CD4-positive, alpha-beta T cell (primary cell): ENCODE measurements at regions not wholly inside any gene's neighbourhood (a gene's known extent, or its start where the extent isn't known, plus 50 kb on each side); places are given as distances from the start of the nearest gene placed in this dataset.

Source experiments
- ATAC-seq: fragments of 200-7000 bp; cut with Tn5 transposase; one replicate; pipeline ENCODE4 v1.10.0; 2022; ENCODE audit warnings: mild to moderate bottlenecking; ENCODE audit not compliant: poor library complexity
- CTCF ChIA-PET: fragments of 350-600 bp; sonication (Branson Sonifier 250); formaldehyde crosslinking; loops from one replicate; lab custom pipeline; 2021; ENCODE audit warnings: antibody characterized with exemption, inconsistent platforms; lab: Charles Lee
- POLR2A ChIA-PET: fragments of 350-600 bp; sonication (Branson Sonifier 250); formaldehyde crosslinking; loops from one replicate; lab custom pipeline; 2021; ENCODE audit warnings: antibody characterized with exemption, inconsistent platforms; lab: Charles Lee
- DNase-seq, 14 experiments: peaks; one replicate each; pipeline ENCODE4 v3.0.0-alpha.2; 2013 to 2020; ENCODE audit warnings: mixed read lengths in 2 of 14
- H3K27ac ChIP-seq, 2 donors: one replicate each; pipeline versions ENCODE4 v1.5.1 to v1.7.0; 2013; ENCODE audit warnings: low read length in 2 of 2, low read depth in 1 of 2, mild to moderate bottlenecking in 1 of 2
- H3K27me3 ChIP-seq, 2 experiments: 1 replicate in 1 of 2; 2 replicates in 1 of 2; pipeline versions ENCODE4 v1.6.1 to v1.7.0; 2013; ENCODE audit warnings: low read length in 2 of 2, control low read depth in 1 of 2, mild to moderate bottlenecking in 1 of 2, moderate library complexity in 1 of 2; ENCODE audit not compliant: insufficient read depth in 2 of 2, control insufficient read depth in 1 of 2
- H3K36me3 ChIP-seq: one replicate; pipeline ENCODE4 v1.6.1; 2013; ENCODE audit warnings: low read length, control low read depth; ENCODE audit not compliant: insufficient read depth
- H3K4me1 ChIP-seq: one replicate; pipeline ENCODE4 v1.6.1; 2013; ENCODE audit warnings: low read length, control low read depth; ENCODE audit not compliant: insufficient read depth
- H3K4me3 ChIP-seq: one replicate; pipeline ENCODE4 v1.5.1; 2013; ENCODE audit warnings: mild to moderate bottlenecking, low read length, moderate library complexity
- H3K9me3 ChIP-seq, 2 experiments: 1 replicate in 1 of 2; 2 replicates in 1 of 2; pipeline versions ENCODE4 v1.6.1 to v1.7.0; 2013; ENCODE audit warnings: low read length in 2 of 2, mild to moderate bottlenecking in 2 of 2, control low read depth in 1 of 2, moderate library complexity in 1 of 2; ENCODE audit not compliant: control insufficient read depth in 1 of 2, insufficient read depth in 1 of 2
- H3K27ac Mint-ChIP-seq: one replicate; pipeline ENCODE4 v1.8.0; 2020; ENCODE audit warnings: mixed read lengths
- H3K27me3 Mint-ChIP-seq: one replicate; pipeline ENCODE4 v1.8.0; 2021; ENCODE audit warnings: mixed read lengths
- H3K36me3 Mint-ChIP-seq: one replicate; pipeline ENCODE4 v1.8.0; 2021; ENCODE audit warnings: low read depth, mixed read lengths
- H3K4me1 Mint-ChIP-seq: one replicate; pipeline ENCODE4 v1.8.0; 2021; ENCODE audit warnings: low read depth, mixed read lengths
- H3K4me3 Mint-ChIP-seq: one replicate; pipeline ENCODE4 v1.8.0; 2020; ENCODE audit warnings: mild to moderate bottlenecking, mixed read lengths
- H3K9me3 Mint-ChIP-seq: one replicate; pipeline ENCODE4 v1.8.0; 2020; ENCODE audit warnings: mixed read lengths
- CTCF ChIP-seq: fragments of 200-600 bp; IDR thresholded peaks from one replicate; pipeline ENCODE4 v1.8.0; 2022; ENCODE audit warnings: antibody characterized with exemption, mild to moderate bottlenecking
- intact Hi-C, 2 experiments: fragments of 100-400 bp; cut with DNase I in 1 of 2; cut with micrococcal nuclease in 1 of 2; formaldehyde crosslinking; loops; one replicate each; pipeline versions ENCODE4 v1.15.1 to v1.9.0; 2023 to 2025; cut with DNase I, micrococcal nuclease

- no peak for ATAC-seq
- no peaks in the 10 kb centered on the region for H3K27me3 ChIP-seq
- H3K4me1 Mint-ChIP-seq = no peaks in the 10 kb centered on the region
- H3K27me3 Mint-ChIP-seq = peaks cover under 1% of the 10 kb centered on the region
- POLR2A ChIA-PET = no interaction called here
- no peaks in the 10 kb centered on the region for H3K36me3 ChIP-seq
- H3K27ac ChIP-seq = no peak overlapping the region
- no peak overlapping the region for H3K4me3 Mint-ChIP-seq
- no peak overlapping the region for H3K27ac Mint-ChIP-seq
- peaks cover 3% of the 10 kb centered on the region for H3K9me3 Mint-ChIP-seq
- no peak for DNase-seq
- H3K36me3 Mint-ChIP-seq = no peaks in the 10 kb centered on the region
- CTCF ChIA-PET = no interaction called here
- TF ChIP-seq CTCF = no peak
- intact Hi-C loops = no loop called here
- H3K4me3 ChIP-seq = no peak overlapping the region
- no peaks in the 10 kb centered on the region for H3K4me1 ChIP-seq
- H3K9me3 ChIP-seq = no peaks in the 10 kb centered on the region
Observed at GRCh38 chr4:174041555-174042105, 241.8 kb downstream of the FBXO8 start.

- H3K4me1 Mint-ChIP-seq = no peaks in the 10 kb centered on the region
- H3K4me3 Mint-ChIP-seq = no peak overlapping the region
- no peak overlapping the region for H3K27ac Mint-ChIP-seq
- no peaks in the 10 kb centered on the region for H3K4me1 ChIP-seq
- H3K9me3 ChIP-seq = no peaks in the 10 kb centered on the region
- H3K27me3 Mint-ChIP-seq = peaks cover 3% of the 10 kb centered on the region
- ATAC-seq = no peak
- POLR2A ChIA-PET = no interaction called here
- no peak overlapping the region for H3K27ac ChIP-seq
- DNase-seq = no peak
- CTCF ChIA-PET = no interaction called here
- no peaks in the 10 kb centered on the region for H3K9me3 Mint-ChIP-seq
- intact Hi-C loops = no loop called here
- H3K27me3 ChIP-seq = no peaks in the 10 kb centered on the region
- no peaks in the 10 kb centered on the region for H3K36me3 ChIP-seq
- TF ChIP-seq CTCF = no peak
- no peaks in the 10 kb centered on the region for H3K36me3 Mint-ChIP-seq
- H3K4me3 ChIP-seq = no peak overlapping the region
Observed at GRCh38 chr4:174040287-174040686, 243.2 kb downstream of the FBXO8 start.

- H3K27ac ChIP-seq = no peak overlapping the region
- H3K27me3 Mint-ChIP-seq = peaks cover 3% of the 10 kb centered on the region
- ChIA-PET POLR2A (no interaction called here), CTCF (no interaction called here)
- no peaks in the 10 kb centered on the region for H3K4me1 Mint-ChIP-seq
- no peaks in the 10 kb centered on the region for H3K36me3 Mint-ChIP-seq
- H3K9me3 ChIP-seq = no peaks in the 10 kb centered on the region
- no peaks in the 10 kb centered on the region for H3K9me3 Mint-ChIP-seq
- H3K4me1 ChIP-seq = no peaks in the 10 kb centered on the region
- TF ChIP-seq CTCF = no peak
- H3K4me3 Mint-ChIP-seq = no peak overlapping the region
- no peak for DNase-seq
- intact Hi-C loops = no loop called here
- ATAC-seq = no peak
- H3K4me3 ChIP-seq = no peak overlapping the region
- no peak overlapping the region for H3K27ac Mint-ChIP-seq
- H3K27me3 ChIP-seq = no peaks in the 10 kb centered on the region
- no peaks in the 10 kb centered on the region for H3K36me3 ChIP-seq
Observed at GRCh38 chr4:174038481-174038880, 245.0 kb downstream of the FBXO8 start.
